Glutamatergic neuron (in vitro differentiated cells): ENCODE measurements at regions not wholly inside any gene's neighbourhood (a gene's known extent, or its start where the extent isn't known, plus 50 kb on each side); places are given as distances from the start of the nearest gene placed in this dataset.

Experiments
- DNase-seq: peaks from one replicate; pipeline ENCODE4 v3.0.0; 2022
- H3K27ac Mint-ChIP-seq: one replicate; pipeline ENCODE4 v1.8.0; 2020; ENCODE audit warnings: mild to moderate bottlenecking, mixed read lengths, inconsistent platforms; ENCODE audit not compliant: unreplicated experiment
- H3K27me3 Mint-ChIP-seq: one replicate; pipeline ENCODE4 v1.8.0; 2020; ENCODE audit warnings: mild to moderate bottlenecking, moderate library complexity, mixed read lengths, inconsistent platforms; ENCODE audit not compliant: unreplicated experiment
- H3K36me3 Mint-ChIP-seq: one replicate; pipeline ENCODE4 v1.8.0; 2020; ENCODE audit warnings: mild to moderate bottlenecking, mixed read lengths, inconsistent platforms; ENCODE audit not compliant: unreplicated experiment
- H3K4me1 Mint-ChIP-seq: one replicate; pipeline ENCODE4 v1.8.0; 2020; ENCODE audit warnings: mild to moderate bottlenecking, low read depth, mixed read lengths, inconsistent platforms; ENCODE audit not compliant: unreplicated experiment
- H3K4me3 Mint-ChIP-seq: one replicate; pipeline ENCODE4 v1.8.0; 2020; ENCODE audit warnings: mild to moderate bottlenecking, mixed read lengths, inconsistent platforms; ENCODE audit not compliant: unreplicated experiment
- H3K9me3 Mint-ChIP-seq: one replicate; pipeline ENCODE4 v1.8.0; 2020; ENCODE audit warnings: mild to moderate bottlenecking, moderate library complexity, mixed read lengths, inconsistent platforms; ENCODE audit not compliant: unreplicated experiment
- CTCF ChIP-seq: fragments of 200-600 bp; sonication (generic); IDR thresholded peaks from one replicate; pipeline ENCODE4 v1.5.0; 2021; ENCODE audit not compliant: partially characterized antibody, unreplicated experiment

DNA sequence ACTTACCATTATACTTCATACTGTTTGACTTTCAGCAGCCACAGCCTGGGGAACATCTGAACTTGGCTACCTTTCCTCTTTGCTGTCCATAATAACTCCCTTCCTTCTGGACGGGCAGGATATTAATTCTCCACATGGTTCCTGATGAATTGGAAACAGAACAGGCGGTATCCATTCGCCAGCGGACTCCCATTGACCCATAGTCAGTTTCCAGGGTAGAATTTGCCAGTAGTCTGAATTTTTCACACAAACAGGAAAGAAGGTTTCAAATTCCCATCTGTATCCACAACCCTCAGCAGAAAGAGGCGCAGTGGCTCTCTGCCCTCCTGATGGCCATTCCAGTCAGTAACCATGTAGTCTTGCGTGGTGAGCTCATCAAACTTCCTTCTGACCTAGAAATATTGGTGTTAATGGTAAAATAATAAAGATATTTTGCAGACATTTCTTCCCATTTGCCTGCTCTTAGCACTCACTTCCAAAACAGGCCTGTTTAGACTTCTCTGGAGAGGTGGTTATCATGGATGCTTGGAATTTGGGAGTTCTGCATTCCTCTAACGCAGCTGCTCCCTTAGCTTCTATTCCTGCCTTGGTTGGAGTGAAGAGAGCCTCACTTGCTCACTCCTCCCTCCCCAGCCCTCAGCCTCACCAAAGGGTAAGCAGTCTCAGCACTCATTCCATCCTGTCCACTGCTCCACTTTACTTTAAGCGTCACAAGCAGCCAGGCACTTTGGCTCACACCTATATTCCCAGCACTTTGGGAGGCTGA, 75.0 kb upstream of the OXGR1 start:
- no peaks in the 10 kb centered on the region for H3K27me3 Mint-ChIP-seq
- TF ChIP-seq CTCF, result no peak

GRCh38 chr13:97072297-97072696, 78.0 kb upstream of the OXGR1 start:
- no peak for TF ChIP-seq CTCF

More for the DNA sequence above, 75.0 kb upstream of the OXGR1 start:
- H3K4me3 Mint-ChIP-seq, result no peak overlapping the region
- no peak for DNase-seq
- peaks cover 12% of the 10 kb centered on the region for H3K36me3 Mint-ChIP-seq
- no peaks in the 10 kb centered on the region for H3K4me1 Mint-ChIP-seq
- H3K27ac Mint-ChIP-seq, result no peak overlapping the region
- peaks cover 3% of the 10 kb centered on the region for H3K9me3 Mint-ChIP-seq

GRCh38 chr13:97074618-97075017, 80.3 kb upstream of the OXGR1 start:
- Mint-ChIP-seq H3K9me3 (peaks cover 4% of the 10 kb centered on the region), H3K27ac (no peak overlapping the region), H3K36me3 (peaks cover 12% of the 10 kb centered on the region), H3K4me1 (no peaks in the 10 kb centered on the region), H3K4me3 (no peak overlapping the region), H3K27me3 (no peaks in the 10 kb centered on the region)
- no peak for DNase-seq
- no peak for TF ChIP-seq CTCF

More at GRCh38 chr13:97072297-97072696, 78.0 kb upstream of the OXGR1 start:
- Mint-ChIP-seq H3K4me3 (no peak overlapping the region), H3K36me3 (peaks cover 12% of the 10 kb centered on the region), H3K27me3 (no peaks in the 10 kb centered on the region), H3K4me1 (no peaks in the 10 kb centered on the region), H3K9me3 (peaks cover 4% of the 10 kb centered on the region), H3K27ac (no peak overlapping the region)
- no peak for DNase-seq

- Mint-ChIP-seq H3K36me3 (peaks cover 4% of the 10 kb centered on the region), H3K4me3 (no peak overlapping the region), H3K27me3 (no peaks in the 10 kb centered on the region), H3K4me1 (no peaks in the 10 kb centered on the region), H3K9me3 (peaks cover 1% of the 10 kb centered on the region), H3K27ac (no peak overlapping the region)
- DNase-seq, result no peak
- TF ChIP-seq CTCF, result no peak
Measured at GRCh38 chr13:97076898-97077297, 82.6 kb upstream of the OXGR1 start.

DNA sequence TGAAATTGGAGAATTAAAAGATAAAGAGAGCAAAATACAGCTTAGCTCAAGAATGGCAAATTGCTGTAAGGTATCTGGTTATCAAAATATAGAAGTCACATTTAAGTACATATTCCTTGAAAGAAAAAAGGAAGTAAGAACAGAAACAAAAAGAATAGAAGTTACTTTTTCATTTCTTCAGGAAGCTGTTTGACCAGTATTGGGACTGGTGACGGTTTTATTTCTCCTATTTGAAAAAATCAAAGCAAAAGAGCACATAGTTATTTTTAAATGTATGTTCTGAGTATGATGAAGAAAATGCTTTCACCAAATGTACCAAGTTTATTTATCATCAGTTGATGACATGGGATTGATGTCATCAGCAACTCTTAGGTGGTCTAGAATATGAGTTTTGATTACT, 83.1 kb upstream of the OXGR1 start:
- peaks cover 1% of the 10 kb centered on the region for H3K9me3 Mint-ChIP-seq
- H3K27ac Mint-ChIP-seq, result no peak overlapping the region
- H3K27me3 Mint-ChIP-seq, result no peaks in the 10 kb centered on the region
- no peak overlapping the region for H3K4me3 Mint-ChIP-seq
- no peaks in the 10 kb centered on the region for H3K4me1 Mint-ChIP-seq
- no peak for TF ChIP-seq CTCF
- H3K36me3 Mint-ChIP-seq, result peaks cover 4% of the 10 kb centered on the region
- DNase-seq, result no peak
